UCSD-AML1 (cell line): ENCODE measurements at regions not wholly inside any gene's neighbourhood (a gene's known extent, or its start where the extent isn't known, plus 50 kb on each side); places are given as distances from the start of the nearest gene placed in this dataset.
"Not testable (repeated sequence)": the region's sequence is repeated elsewhere in the genome, so short reads cannot be mapped to it uniquely, and the experiment has no call there.

Experiments used
- DNase-seq: peaks from one replicate; lab custom pipeline; 2025; ENCODE audit not compliant: unreplicated experiment; lab: John Stamatoyannopoulos, UW

DNA sequence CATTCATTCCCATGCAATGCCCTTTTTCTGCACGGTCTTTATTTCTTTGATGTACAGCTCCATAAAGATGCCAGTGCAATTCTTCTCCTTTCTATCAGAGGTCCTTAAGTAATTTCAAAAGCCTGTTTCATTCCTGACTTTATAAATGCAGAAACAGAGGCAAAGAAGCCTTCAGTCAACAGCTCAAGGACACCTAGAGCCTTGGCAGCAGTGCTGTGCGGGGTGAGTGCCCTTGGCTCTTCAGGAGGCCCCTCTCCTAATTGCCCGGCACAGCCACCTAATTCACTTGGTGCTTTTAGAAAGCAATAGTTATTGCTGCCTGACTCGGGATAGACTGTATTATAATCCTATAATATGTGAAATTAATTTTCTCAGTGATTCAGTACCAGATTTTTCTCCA, 169.6 kb upstream of the KLF6 start:
- DNase-seq: no peak

- not testable (repeated sequence) for DNase-seq
Measured at GRCh38 chr10:3954007-3954406, 169.0 kb upstream of the KLF6 start.

- no peak for DNase-seq
Measured at GRCh38 chr10:3951993-3952392, 167.0 kb upstream of the KLF6 start.

GRCh38 chr10:3950676-3951275, 165.8 kb upstream of the KLF6 start:
- DNase-seq: no peak

DNA sequence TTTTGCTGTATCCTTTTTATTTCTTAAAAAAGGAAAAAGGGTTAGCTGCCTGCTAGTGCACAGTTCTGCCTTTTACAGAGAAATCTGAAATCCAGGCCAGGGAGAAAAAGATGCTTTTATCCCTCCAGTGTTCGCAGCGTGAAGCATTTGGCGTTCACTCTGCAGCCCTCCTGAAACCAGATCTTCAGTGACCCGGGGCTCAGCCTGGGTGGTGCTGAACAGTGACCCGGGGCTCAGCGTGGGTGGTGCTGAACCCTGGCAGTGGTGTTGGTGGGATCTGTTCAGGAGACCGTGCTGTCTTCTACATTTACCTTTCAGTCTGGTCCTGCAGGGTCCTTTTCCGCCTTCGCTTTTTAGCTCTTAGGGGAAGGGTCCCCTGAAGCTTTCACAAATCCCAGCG, 164.7 kb upstream of the KLF6 start:
- no peak for DNase-seq

- no peak for DNase-seq
Measured at GRCh38 chr10:3948843-3949242, 163.8 kb upstream of the KLF6 start.

GRCh38 chr10:3946234-3947229, 161.5 kb upstream of the KLF6 start:
- no peak for DNase-seq

DNA sequence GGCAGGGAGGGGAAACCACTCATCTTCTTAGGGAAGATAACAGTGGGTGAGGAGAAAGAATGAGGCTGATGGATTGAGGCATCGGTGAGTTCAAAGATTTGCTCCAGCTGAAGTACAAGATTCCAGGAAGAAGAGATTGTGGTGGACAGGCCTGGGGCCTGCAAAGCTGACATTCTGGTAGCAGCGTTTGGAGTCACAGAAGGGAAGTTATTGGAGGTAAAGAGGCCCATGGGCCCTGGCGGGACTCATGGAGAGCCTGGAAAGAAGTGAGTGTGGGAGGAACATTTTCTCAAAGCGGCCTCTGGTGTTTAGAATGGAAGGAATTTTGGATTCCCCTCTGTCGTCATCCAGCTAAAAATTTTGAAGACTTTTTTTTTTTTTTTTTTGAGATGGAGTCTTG, 160.0 kb upstream of the KLF6 start:
- no peak for DNase-seq

DNA sequence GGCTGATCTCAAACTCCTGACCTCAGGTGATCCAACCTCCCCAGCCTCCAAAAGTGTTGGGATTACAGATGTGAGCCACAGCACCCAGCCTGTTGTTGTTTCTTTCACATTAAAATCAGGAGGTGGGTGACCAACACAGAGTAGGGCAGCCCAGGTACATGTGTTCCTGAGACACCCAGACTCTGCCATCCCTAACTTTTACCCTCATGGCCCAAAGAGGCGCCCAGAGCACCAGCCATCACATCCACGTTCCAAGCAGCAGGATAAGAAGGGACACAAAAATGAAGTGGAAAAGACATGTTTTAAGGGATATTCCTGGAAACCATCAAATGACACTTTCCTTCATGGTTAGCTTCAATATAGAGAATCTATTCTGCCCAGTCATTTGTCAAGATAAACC, 159.6 kb upstream of the KLF6 start:
- DNase-seq: no peak

DNA sequence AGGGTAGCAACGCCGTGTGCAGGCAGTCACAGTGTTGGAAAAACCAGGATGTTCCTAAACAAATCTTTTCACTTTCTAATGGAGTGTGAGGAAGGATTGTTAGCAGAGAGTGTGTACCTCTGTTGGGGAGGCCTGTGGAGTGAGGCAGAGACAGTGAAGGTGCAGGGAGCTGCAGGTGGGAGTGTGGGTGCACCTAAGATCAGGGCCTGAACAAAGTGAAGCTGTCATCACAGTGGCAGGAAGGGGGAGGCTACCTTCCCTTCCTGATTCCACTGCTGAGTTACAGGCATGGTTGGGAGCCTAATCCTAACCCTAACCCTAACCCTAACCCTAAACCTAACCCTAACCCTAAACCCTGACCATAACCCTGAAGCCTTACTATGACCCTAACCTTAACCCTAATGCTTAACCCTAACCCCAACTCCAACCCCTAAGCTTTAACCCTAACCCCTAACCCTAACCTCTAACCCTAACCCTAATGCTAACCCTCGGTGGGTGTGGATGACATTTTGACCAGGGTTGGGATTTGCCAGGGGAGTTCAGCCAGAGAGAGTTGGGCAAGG, 158.8 kb upstream of the KLF6 start:
- DNase-seq: no peak

DNA sequence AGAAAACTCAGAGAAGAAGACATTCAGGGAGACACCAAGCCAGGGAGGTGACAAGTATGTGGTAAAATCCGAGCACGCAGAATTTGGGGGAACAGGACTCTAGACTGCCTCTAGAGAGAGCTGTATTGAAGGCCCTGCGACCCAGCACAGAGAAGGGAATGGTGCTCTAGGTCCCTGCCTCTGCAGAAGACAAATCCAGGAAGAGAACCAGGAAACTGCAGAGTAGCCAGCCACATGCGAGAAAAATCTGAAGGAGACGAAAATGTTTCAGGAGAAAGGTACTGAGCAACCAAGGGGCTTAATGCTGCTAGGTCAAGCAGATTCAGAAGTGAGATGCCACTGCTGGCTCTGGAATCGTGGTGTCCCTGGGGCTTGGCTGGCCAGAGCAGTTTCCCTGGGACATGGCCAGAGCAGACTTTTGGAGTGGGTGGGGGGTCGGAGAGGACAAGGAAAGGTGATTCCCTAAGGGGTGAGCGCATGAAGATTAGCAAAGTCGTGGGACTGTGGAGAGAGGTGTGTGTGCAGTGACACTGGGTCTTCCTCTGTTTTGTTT, 158.0 kb upstream of the KLF6 start:
- DNase-seq: no peak

GRCh38 chr10:3941676-3942075, 156.7 kb upstream of the KLF6 start:
- DNase-seq: no peak

DNA sequence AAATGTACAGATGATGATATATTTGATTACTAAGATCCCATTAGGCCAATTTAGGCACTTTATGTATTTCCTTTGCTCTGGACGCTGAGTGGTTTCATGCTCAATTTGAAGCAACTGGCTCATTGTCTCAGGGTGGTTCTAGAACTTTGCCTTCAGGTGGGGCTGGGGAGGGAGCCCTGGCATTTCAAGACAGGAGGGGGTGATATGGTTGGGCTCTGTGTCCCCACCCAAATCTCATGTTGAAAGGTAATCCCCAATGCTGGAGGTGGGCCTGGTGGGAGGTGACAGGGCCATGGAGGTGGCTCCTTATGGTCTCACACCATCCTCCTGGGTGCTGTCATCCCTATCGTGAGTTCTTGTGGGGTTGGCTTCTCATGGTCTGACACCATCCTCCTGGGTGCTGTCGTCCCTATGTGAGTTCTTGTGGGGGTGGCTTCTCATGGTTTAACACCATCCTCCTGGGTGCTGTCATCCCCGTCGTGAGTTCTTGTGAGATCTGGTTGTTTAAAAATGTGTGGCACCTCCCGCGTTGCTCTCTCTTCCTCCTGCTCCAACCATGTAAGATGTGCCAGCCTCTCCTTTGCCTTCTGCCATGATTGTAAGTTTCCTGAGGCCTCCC, 151.5 kb upstream of the KLF6 start:
- no peak for DNase-seq

DNA sequence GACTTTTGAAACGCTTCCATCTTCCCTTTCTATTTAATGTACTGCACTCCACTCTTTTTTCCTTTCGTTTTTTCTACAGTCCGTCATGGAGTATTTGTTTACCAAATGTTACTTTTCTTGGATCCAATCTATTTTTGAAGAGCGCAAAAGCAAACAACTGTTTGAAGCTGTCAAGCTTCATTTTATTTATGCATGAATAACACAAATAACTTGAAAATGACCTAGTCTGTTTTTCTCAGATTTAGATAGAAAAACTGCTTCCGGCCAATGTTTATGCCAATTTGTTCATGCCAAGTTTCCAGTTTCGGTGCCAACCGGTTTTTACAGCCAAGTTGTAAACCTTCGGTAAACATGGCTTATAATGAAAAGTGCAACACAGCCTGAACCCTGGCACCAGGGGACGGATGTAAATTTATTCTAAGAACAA, 150.9 kb upstream of the KLF6 start:
- DNase-seq: no peak

DNA sequence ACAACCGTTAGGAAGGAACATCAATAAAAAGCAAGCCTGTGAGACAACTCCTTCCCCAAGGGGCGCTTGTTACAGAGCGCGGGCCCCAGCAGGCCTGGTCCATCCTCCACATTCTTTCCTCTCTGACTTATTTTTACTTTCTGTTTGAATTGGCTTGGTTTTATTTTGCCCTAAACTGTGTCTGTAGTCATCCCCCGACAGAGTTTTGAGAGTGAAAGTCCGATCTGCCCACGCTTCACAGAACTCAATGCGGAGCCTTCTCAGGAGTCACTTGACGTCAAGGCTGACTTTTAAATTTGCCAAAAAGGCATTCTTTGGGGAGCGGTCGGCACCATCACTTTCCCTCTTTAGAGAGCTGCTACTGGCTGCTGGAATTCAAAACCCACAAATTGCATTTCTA, 150.1 kb upstream of the KLF6 start:
- DNase-seq: no peak

DNA sequence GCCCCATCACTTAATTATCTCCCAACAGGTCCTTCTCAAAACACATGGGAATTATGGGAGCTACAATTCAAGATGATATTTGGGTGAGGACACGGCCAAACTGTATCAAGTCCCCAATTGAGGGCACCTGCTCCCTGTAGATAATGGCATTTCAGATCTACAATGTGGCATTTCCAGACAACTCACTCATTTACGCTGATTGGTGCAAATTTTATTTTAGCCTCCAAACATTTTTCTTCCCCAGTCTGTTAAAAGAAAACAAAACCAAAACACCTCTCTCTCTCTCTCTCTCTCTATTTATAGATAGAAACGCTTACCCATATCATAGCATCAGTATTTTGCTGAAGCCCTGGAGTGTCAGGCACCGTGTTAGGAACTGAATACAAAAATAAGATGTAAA, 148.7 kb upstream of the KLF6 start:
- no peak for DNase-seq

- no peak for DNase-seq
Measured at GRCh38 chr10:3932597-3933375, 147.8 kb upstream of the KLF6 start.

DNA sequence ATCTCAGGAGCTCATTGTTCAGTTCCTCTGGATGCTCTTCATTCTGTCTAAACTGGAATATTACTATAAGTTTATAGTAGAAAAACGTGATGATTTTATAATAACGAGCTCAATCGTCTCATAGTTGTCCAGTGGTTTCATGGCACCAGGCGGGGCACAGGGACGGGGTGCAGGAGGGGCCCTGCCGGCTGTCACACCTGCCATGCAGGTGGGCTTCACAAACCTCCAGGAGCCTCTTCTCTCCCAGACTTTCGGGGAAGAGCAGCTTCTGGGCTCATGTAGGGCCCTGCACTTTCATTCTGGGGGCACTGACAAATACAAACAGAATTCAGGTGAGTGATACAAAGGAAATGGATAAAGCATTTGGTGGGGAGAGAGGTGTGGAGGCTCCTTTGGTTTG, 146.9 kb upstream of the KLF6 start:
- no peak for DNase-seq

DNA sequence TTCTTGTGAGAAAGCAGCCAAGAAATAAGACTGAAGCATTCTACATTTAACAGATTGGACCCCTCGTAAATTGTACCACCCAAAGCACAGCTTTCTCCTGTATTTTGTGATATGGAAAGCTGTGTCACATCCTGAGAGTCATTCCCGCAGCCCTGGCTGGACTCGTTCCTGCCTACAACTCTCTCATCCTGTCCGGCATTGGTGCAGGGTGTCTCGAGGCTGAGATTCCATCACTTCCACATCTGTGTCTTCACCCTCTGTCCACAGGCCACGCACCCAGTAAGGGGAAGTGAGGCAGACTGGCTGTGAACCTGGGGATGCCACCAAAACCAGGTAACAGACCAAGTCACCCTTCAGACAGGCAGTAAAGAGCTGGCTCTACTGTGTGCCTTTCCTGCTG, 146.2 kb upstream of the KLF6 start:
- DNase-seq: no peak

- no peak for DNase-seq
Measured at GRCh38 chr10:3928569-3928968, 143.6 kb upstream of the KLF6 start.

GRCh38 chr10:3928078-3928477, 143.1 kb upstream of the KLF6 start:
- no peak for DNase-seq
